ENCODE measurements at regions not wholly inside any gene's neighbourhood (a gene's known extent, or its start where the extent isn't known, plus 50 kb on each side); places are given as distances from the start of the nearest gene placed in this dataset.

GRCh38 chr13:74675182-74675581, 541.0 kb upstream of the KLF12 start:
- intact Hi-C loops (cut with DNase I), result no loop called here
- H3K27ac ChIP-seq (replicated peaks in 1 of 4), result no peak overlapping the region
- 85% methylated on average over 5 of the region's 5 CpGs for WGBS

GRCh38 chr13:74674720-74675119, 540.5 kb upstream of the KLF12 start:
- no peak overlapping the region for H3K4me3 ChIP-seq
- H3K9me3 ChIP-seq, result no peaks in the 10 kb centered on the region
- DNase-seq (ENCODE audit: extremely low spot score), result no peak
- no peaks in the 10 kb centered on the region for H3K27me3 ChIP-seq
- intact Hi-C loops (cut with DNase I), result no loop called here
- H3K36me3 ChIP-seq, result no peaks in the 10 kb centered on the region
- no peak overlapping the region for H3K27ac ChIP-seq (replicated peaks in 1 of 4)
- TF ChIP-seq CTCF (IDR thresholded peaks at IDR 0.05), result no peak
- H3K4me1 ChIP-seq, result no peaks in the 10 kb centered on the region
- WGBS, result 96% methylated on average over 1 of the region's 1 CpG

More at GRCh38 chr13:74675182-74675581, 541.0 kb upstream of the KLF12 start:
- Histone ChIP-seq H3K4me1 (no peaks in the 10 kb centered on the region), H3K27me3 (no peaks in the 10 kb centered on the region), H3K9me3 (no peaks in the 10 kb centered on the region), H3K36me3 (no peaks in the 10 kb centered on the region), H3K4me3 (no peak overlapping the region)
- TF ChIP-seq POLR2AphosphoS5 (IDR thresholded peaks at IDR 0.05) (no peak), EP300 (IDR thresholded peaks at IDR 0.05) (no peak), CTCF (IDR thresholded peaks at IDR 0.05) (no peak), POLR2A (IDR thresholded peaks at IDR 0.05; ENCODE audit: low read depth) (no peak)
- no peak for DNase-seq (ENCODE audit: extremely low spot score)

- Histone ChIP-seq H3K4me1 (no peaks in the 10 kb centered on the region), H3K27ac (replicated peaks in 1 of 4) (no peak overlapping the region), H3K9me3 (no peaks in the 10 kb centered on the region), H3K4me3 (no peak overlapping the region), H3K36me3 (no peaks in the 10 kb centered on the region), H3K27me3 (no peaks in the 10 kb centered on the region)
- no peak for DNase-seq (ENCODE audit: extremely low spot score)
- intact Hi-C loops (cut with DNase I), result no loop called here
- no peak for TF ChIP-seq CTCF (IDR thresholded peaks at IDR 0.05)
- TF ChIP-seq POLR2AphosphoS5 (IDR thresholded peaks at IDR 0.05), result no peak
- no peak for TF ChIP-seq EP300 (IDR thresholded peaks at IDR 0.05)
- no peak for TF ChIP-seq POLR2A (IDR thresholded peaks at IDR 0.05; ENCODE audit: low read depth)
Observed at GRCh38 chr13:74669149-74669548, 534.9 kb upstream of the KLF12 start.

- Histone ChIP-seq H3K4me3 (no peak overlapping the region), H3K36me3 (no peaks in the 10 kb centered on the region), H3K27me3 (no peaks in the 10 kb centered on the region), H3K9me3 (no peaks in the 10 kb centered on the region), H3K4me1 (no peaks in the 10 kb centered on the region), H3K27ac (replicated peaks in 1 of 4) (no peak overlapping the region)
- intact Hi-C loops (cut with DNase I), result no loop called here
- WGBS, result 82% methylated on average over 3 of the region's 3 CpGs
- TF ChIP-seq CTCF (IDR thresholded peaks at IDR 0.05), result no peak
- DNase-seq (ENCODE audit: extremely low spot score), result no peak
Observed at GRCh38 chr13:74667656-74668203, 533.5 kb upstream of the KLF12 start.

- no peak overlapping the region for H3K27ac ChIP-seq (replicated peaks in 1 of 4)
- no peak for TF ChIP-seq EP300 (IDR thresholded peaks at IDR 0.05)
- no peak for TF ChIP-seq POLR2A (IDR thresholded peaks at IDR 0.05; ENCODE audit: low read depth)
- no peak for TF ChIP-seq POLR2AphosphoS5 (IDR thresholded peaks at IDR 0.05)
- TF ChIP-seq CTCF (IDR thresholded peaks at IDR 0.05), result no peak
- H3K36me3 ChIP-seq, result no peaks in the 10 kb centered on the region
- H3K9me3 ChIP-seq, result no peaks in the 10 kb centered on the region
- no peak for DNase-seq (ENCODE audit: extremely low spot score)
- H3K4me3 ChIP-seq, result no peak overlapping the region
- intact Hi-C loops (cut with DNase I), result no loop called here
- H3K4me1 ChIP-seq, result no peaks in the 10 kb centered on the region
- no peaks in the 10 kb centered on the region for H3K27me3 ChIP-seq
- WGBS, result 80% methylated on average over 2 of the region's 2 CpGs
Observed at GRCh38 chr13:74662905-74663304, 528.7 kb upstream of the KLF12 start.
